ENCODE measurements at regions not wholly inside any gene's neighbourhood (a gene's known extent, or its start where the extent isn't known, plus 50 kb on each side); places are given as distances from the start of the nearest gene placed in this dataset.
A peak's percentile ranks its signal among the peaks of the same experiment; 100 is the strongest.

GRCh38 chr5:89127191-89127590 is 244.2 kb upstream of the MEF2C start:
- Histone ChIP-seq H3K9me3 (ENCODE audit: control insufficient read depth, insufficient read depth, low read length) (no peaks in the 10 kb centered on the region), H3K4me1 (ENCODE audit: control insufficient read depth, insufficient read depth, low read length) (no peaks in the 10 kb centered on the region), H3K36me3 (ENCODE audit: control insufficient read depth, insufficient read depth, low read length) (no peaks in the 10 kb centered on the region), H3K27ac (ENCODE audit: low read depth, low read length) (no peak overlapping the region), H3K27me3 (ENCODE audit: control insufficient read depth, insufficient read depth, low read length) (no peaks in the 10 kb centered on the region), H3K4me3 (ENCODE audit: low read depth, low read length) (no peak overlapping the region)
- WGBS (ENCODE audit: insufficient coverage) = 67% methylated on average over 1 of the region's 3 CpGs
- peak in 1 of 6 donors; percentile 5 for DNase-seq (ENCODE audit: low read depth in 4 of 6, low spot score in 6 of 6)

GRCh38 chr5:89125372-89125771 is 242.4 kb upstream of the MEF2C start:
- Histone ChIP-seq H3K4me3 (ENCODE audit: low read depth, low read length) (no peak overlapping the region), H3K27ac (ENCODE audit: low read depth, low read length) (no peak overlapping the region), H3K9me3 (ENCODE audit: control insufficient read depth, insufficient read depth, low read length) (no peaks in the 10 kb centered on the region), H3K36me3 (ENCODE audit: control insufficient read depth, insufficient read depth, low read length) (no peaks in the 10 kb centered on the region), H3K4me1 (ENCODE audit: control insufficient read depth, insufficient read depth, low read length) (no peaks in the 10 kb centered on the region), H3K27me3 (ENCODE audit: control insufficient read depth, insufficient read depth, low read length) (no peaks in the 10 kb centered on the region)
- no CpG with 5 or more reads among the region's 2 CpGs for WGBS (ENCODE audit: insufficient coverage)
- no peak for DNase-seq (ENCODE audit: low read depth in 4 of 6, low spot score in 6 of 6)

- no peak overlapping the region for H3K4me3 ChIP-seq (ENCODE audit: low read depth, low read length)
- 100% methylated on average over 1 of the region's 2 CpGs for WGBS (ENCODE audit: insufficient coverage)
Measured at GRCh38 chr5:89123581-89123980, 240.6 kb upstream of the MEF2C start.

GRCh38 chr5:89120719-89121118 is 237.7 kb upstream of the MEF2C start:
- Histone ChIP-seq H3K27ac (ENCODE audit: low read depth, low read length) (no peak overlapping the region), H3K27me3 (ENCODE audit: control insufficient read depth, insufficient read depth, low read length) (no peaks in the 10 kb centered on the region), H3K36me3 (ENCODE audit: control insufficient read depth, insufficient read depth, low read length) (no peaks in the 10 kb centered on the region), H3K4me1 (ENCODE audit: control insufficient read depth, insufficient read depth, low read length) (no peaks in the 10 kb centered on the region), H3K9me3 (ENCODE audit: control insufficient read depth, insufficient read depth, low read length) (no peaks in the 10 kb centered on the region), H3K4me3 (ENCODE audit: low read depth, low read length) (no peak overlapping the region)
- no CpG with 5 or more reads among the region's 3 CpGs for WGBS (ENCODE audit: insufficient coverage)
- peak in 1 of 6 donors; percentile 14 for DNase-seq (ENCODE audit: low read depth in 4 of 6, low spot score in 6 of 6)

More at GRCh38 chr5:89123581-89123980, 240.6 kb upstream of the MEF2C start:
- Histone ChIP-seq H3K27me3 (ENCODE audit: control insufficient read depth, insufficient read depth, low read length) (no peaks in the 10 kb centered on the region), H3K9me3 (ENCODE audit: control insufficient read depth, insufficient read depth, low read length) (no peaks in the 10 kb centered on the region), H3K36me3 (ENCODE audit: control insufficient read depth, insufficient read depth, low read length) (no peaks in the 10 kb centered on the region), H3K4me1 (ENCODE audit: control insufficient read depth, insufficient read depth, low read length) (no peaks in the 10 kb centered on the region), H3K27ac (ENCODE audit: low read depth, low read length) (no peak overlapping the region)
- no peak for DNase-seq (ENCODE audit: low read depth in 4 of 6, low spot score in 6 of 6)

- Histone ChIP-seq H3K4me1 (ENCODE audit: control insufficient read depth, insufficient read depth, low read length) (no peaks in the 10 kb centered on the region), H3K27ac (ENCODE audit: low read depth, low read length) (no peak overlapping the region), H3K36me3 (ENCODE audit: control insufficient read depth, insufficient read depth, low read length) (no peaks in the 10 kb centered on the region), H3K9me3 (ENCODE audit: control insufficient read depth, insufficient read depth, low read length) (no peaks in the 10 kb centered on the region), H3K27me3 (ENCODE audit: control insufficient read depth, insufficient read depth, low read length) (no peaks in the 10 kb centered on the region), H3K4me3 (ENCODE audit: low read depth, low read length) (no peak overlapping the region)
- DNase-seq (ENCODE audit: low read depth in 4 of 6, low spot score in 6 of 6) = no peak
- WGBS (ENCODE audit: insufficient coverage) = no CpG with 5 or more reads among the region's 1 CpG
Measured at GRCh38 chr5:89117124-89117644, 234.2 kb upstream of the MEF2C start.

GRCh38 chr5:89110916-89111646 is 228.1 kb upstream of the MEF2C start:
- H3K27ac ChIP-seq (ENCODE audit: low read depth, low read length) = no peak overlapping the region
- no peaks in the 10 kb centered on the region for H3K27me3 ChIP-seq (ENCODE audit: control insufficient read depth, insufficient read depth, low read length)
- WGBS (ENCODE audit: insufficient coverage) = 92% methylated on average over 4 of the region's 4 CpGs
- no peak for DNase-seq (ENCODE audit: low read depth in 4 of 6, low spot score in 6 of 6)
- H3K4me1 ChIP-seq (ENCODE audit: control insufficient read depth, insufficient read depth, low read length) = no peaks in the 10 kb centered on the region
- H3K4me3 ChIP-seq (ENCODE audit: low read depth, low read length) = no peak overlapping the region
- H3K36me3 ChIP-seq (ENCODE audit: control insufficient read depth, insufficient read depth, low read length) = no peaks in the 10 kb centered on the region
- H3K9me3 ChIP-seq (ENCODE audit: control insufficient read depth, insufficient read depth, low read length) = no peaks in the 10 kb centered on the region

- no peak overlapping the region for H3K4me3 ChIP-seq (ENCODE audit: low read depth, low read length)
- H3K27me3 ChIP-seq (ENCODE audit: control insufficient read depth, insufficient read depth, low read length) = no peaks in the 10 kb centered on the region
- H3K27ac ChIP-seq (ENCODE audit: low read depth, low read length) = no peak overlapping the region
- no peak for DNase-seq (ENCODE audit: low read depth in 4 of 6, low spot score in 6 of 6)
- WGBS (ENCODE audit: insufficient coverage) = no CpG with 5 or more reads among the region's 1 CpG
- no peaks in the 10 kb centered on the region for H3K9me3 ChIP-seq (ENCODE audit: control insufficient read depth, insufficient read depth, low read length)
- no peaks in the 10 kb centered on the region for H3K36me3 ChIP-seq (ENCODE audit: control insufficient read depth, insufficient read depth, low read length)
- H3K4me1 ChIP-seq (ENCODE audit: control insufficient read depth, insufficient read depth, low read length) = no peaks in the 10 kb centered on the region
Measured at GRCh38 chr5:89106480-89106879, 223.5 kb upstream of the MEF2C start.

GRCh38 chr5:89105836-89106235 is 222.9 kb upstream of the MEF2C start:
- 86% methylated on average over 2 of the region's 2 CpGs for WGBS (ENCODE audit: insufficient coverage)
- no peak for DNase-seq (ENCODE audit: low read depth in 4 of 6, low spot score in 6 of 6)
- H3K9me3 ChIP-seq (ENCODE audit: control insufficient read depth, insufficient read depth, low read length) = no peaks in the 10 kb centered on the region
- no peak overlapping the region for H3K4me3 ChIP-seq (ENCODE audit: low read depth, low read length)
- H3K36me3 ChIP-seq (ENCODE audit: control insufficient read depth, insufficient read depth, low read length) = no peaks in the 10 kb centered on the region
- no peak overlapping the region for H3K27ac ChIP-seq (ENCODE audit: low read depth, low read length)
- H3K4me1 ChIP-seq (ENCODE audit: control insufficient read depth, insufficient read depth, low read length) = no peaks in the 10 kb centered on the region
- no peaks in the 10 kb centered on the region for H3K27me3 ChIP-seq (ENCODE audit: control insufficient read depth, insufficient read depth, low read length)

GRCh38 chr5:89105171-89105695 is 222.2 kb upstream of the MEF2C start:
- Histone ChIP-seq H3K4me1 (ENCODE audit: control insufficient read depth, insufficient read depth, low read length) (no peaks in the 10 kb centered on the region), H3K9me3 (ENCODE audit: control insufficient read depth, insufficient read depth, low read length) (no peaks in the 10 kb centered on the region), H3K27ac (ENCODE audit: low read depth, low read length) (no peak overlapping the region), H3K36me3 (ENCODE audit: control insufficient read depth, insufficient read depth, low read length) (no peaks in the 10 kb centered on the region), H3K27me3 (ENCODE audit: control insufficient read depth, insufficient read depth, low read length) (no peaks in the 10 kb centered on the region), H3K4me3 (ENCODE audit: low read depth, low read length) (no peak overlapping the region)
- no peak for DNase-seq (ENCODE audit: low read depth in 4 of 6, low spot score in 6 of 6)
- WGBS (ENCODE audit: insufficient coverage) = no CpG with 5 or more reads among the region's 1 CpG

- no peak overlapping the region for H3K27ac ChIP-seq (ENCODE audit: low read depth, low read length)
- no peak overlapping the region for H3K4me3 ChIP-seq (ENCODE audit: low read depth, low read length)
- no peak for DNase-seq (ENCODE audit: low read depth in 4 of 6, low spot score in 6 of 6)
- no peaks in the 10 kb centered on the region for H3K27me3 ChIP-seq (ENCODE audit: control insufficient read depth, insufficient read depth, low read length)
- no peaks in the 10 kb centered on the region for H3K36me3 ChIP-seq (ENCODE audit: control insufficient read depth, insufficient read depth, low read length)
- no peaks in the 10 kb centered on the region for H3K9me3 ChIP-seq (ENCODE audit: control insufficient read depth, insufficient read depth, low read length)
- H3K4me1 ChIP-seq (ENCODE audit: control insufficient read depth, insufficient read depth, low read length) = no peaks in the 10 kb centered on the region
Measured at GRCh38 chr5:89098199-89098756, 215.3 kb upstream of the MEF2C start.
